Adrenal gland (tissue), 5 donors: ENCODE measurements at regions not wholly inside any gene's neighbourhood (a gene's known extent, or its start where the extent isn't known, plus 50 kb on each side); places are given as distances from the start of the nearest gene placed in this dataset.

Source experiments
- POLR2A ChIP-seq, 2 donors: fragments of 450-650 bp; IDR thresholded peaks; one replicate each; pipeline ENCODE4 v1.6.1; 2017; ENCODE audit warnings: antibody characterized with exemption in 2 of 2, mild to moderate bottlenecking in 2 of 2, moderate library complexity in 1 of 2
- TF ChIP-seq, protein P1 (sequence below), 6 experiments: fragments of 450-650 bp in 4 of 6; fragments of 200-600 bp in 2 of 6; sonication (generic) in 1 of 6; IDR thresholded peaks; 1 replicate in 5 of 6; 2 replicates in 1 of 6; pipeline versions ENCODE4 v1.5.1 to v1.8.0; 2016 to 2021; ENCODE audit warnings: antibody characterized with exemption in 6 of 6, mild to moderate bottlenecking in 2 of 6, moderate library complexity in 1 of 6
- donor health status: DM: no; HTN: no; CAD: no.

- no peak for TF ChIP-seq POLR2A (IDR thresholded peaks at IDR 0.05)
- TF ChIP-seq, protein P1, sequence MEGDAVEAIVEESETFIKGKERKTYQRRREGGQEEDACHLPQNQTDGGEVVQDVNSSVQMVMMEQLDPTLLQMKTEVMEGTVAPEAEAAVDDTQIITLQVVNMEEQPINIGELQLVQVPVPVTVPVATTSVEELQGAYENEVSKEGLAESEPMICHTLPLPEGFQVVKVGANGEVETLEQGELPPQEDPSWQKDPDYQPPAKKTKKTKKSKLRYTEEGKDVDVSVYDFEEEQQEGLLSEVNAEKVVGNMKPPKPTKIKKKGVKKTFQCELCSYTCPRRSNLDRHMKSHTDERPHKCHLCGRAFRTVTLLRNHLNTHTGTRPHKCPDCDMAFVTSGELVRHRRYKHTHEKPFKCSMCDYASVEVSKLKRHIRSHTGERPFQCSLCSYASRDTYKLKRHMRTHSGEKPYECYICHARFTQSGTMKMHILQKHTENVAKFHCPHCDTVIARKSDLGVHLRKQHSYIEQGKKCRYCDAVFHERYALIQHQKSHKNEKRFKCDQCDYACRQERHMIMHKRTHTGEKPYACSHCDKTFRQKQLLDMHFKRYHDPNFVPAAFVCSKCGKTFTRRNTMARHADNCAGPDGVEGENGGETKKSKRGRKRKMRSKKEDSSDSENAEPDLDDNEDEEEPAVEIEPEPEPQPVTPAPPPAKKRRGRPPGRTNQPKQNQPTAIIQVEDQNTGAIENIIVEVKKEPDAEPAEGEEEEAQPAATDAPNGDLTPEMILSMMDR (IDR thresholded peaks at IDR 0.05): no peak
Measured at GRCh38 chr3:106678657-106679390, 698.4 kb upstream of the CCDC54 start.
